ENCODE measurements at regions not wholly inside any gene's neighbourhood (a gene's known extent, or its start where the extent isn't known, plus 50 kb on each side); places are given as distances from the start of the nearest gene placed in this dataset.

- no peak overlapping the region for H3K27ac ChIP-seq (ENCODE audit: low read length)
- no peaks in the 10 kb centered on the region for H3K27me3 ChIP-seq (ENCODE audit: control insufficient read depth, insufficient read depth, low read length)
- no peak for DNase-seq
- H3K36me3 ChIP-seq (ENCODE audit: control insufficient read depth, insufficient read depth, low read length): no peaks in the 10 kb centered on the region
- no peaks in the 10 kb centered on the region for H3K9me3 ChIP-seq (replicated peaks; ENCODE audit: control insufficient read depth, low read depth, low read length)
- H3K4me1 ChIP-seq (ENCODE audit: control insufficient read depth, insufficient read depth, low read length): no peaks in the 10 kb centered on the region
- WGBS (ENCODE audit: insufficient coverage): 80% methylated on average over 5 of the region's 8 CpGs
- H3K4me3 ChIP-seq (ENCODE audit: low read length): no peak overlapping the region
These were observed 156.8 kb downstream of the SLC35B3 start for GRCh38 chr6:8278562-8278961.

- 28% methylated on average over 5 of the region's 7 CpGs for WGBS (ENCODE audit: insufficient coverage)
- no peak for DNase-seq
- Histone ChIP-seq H3K4me1 (ENCODE audit: control insufficient read depth, insufficient read depth, low read length) (no peaks in the 10 kb centered on the region), H3K36me3 (ENCODE audit: control insufficient read depth, insufficient read depth, low read length) (no peaks in the 10 kb centered on the region), H3K27me3 (ENCODE audit: control insufficient read depth, insufficient read depth, low read length) (no peaks in the 10 kb centered on the region), H3K9me3 (replicated peaks; ENCODE audit: control insufficient read depth, low read depth, low read length) (no peaks in the 10 kb centered on the region), H3K27ac (ENCODE audit: low read length) (no peak overlapping the region), H3K4me3 (ENCODE audit: low read length) (no peak overlapping the region)
These were observed 157.6 kb downstream of the SLC35B3 start for GRCh38 chr6:8277769-8278168.

GRCh38 chr6:8276148-8276547, 159.2 kb downstream of the SLC35B3 start:
- H3K4me3 ChIP-seq (ENCODE audit: low read length): no peak overlapping the region
- H3K4me1 ChIP-seq (ENCODE audit: control insufficient read depth, insufficient read depth, low read length): no peaks in the 10 kb centered on the region
- DNase-seq: no peak
- no peaks in the 10 kb centered on the region for H3K36me3 ChIP-seq (ENCODE audit: control insufficient read depth, insufficient read depth, low read length)
- 100% methylated on average over 2 of the region's 7 CpGs for WGBS (ENCODE audit: insufficient coverage)
- no peaks in the 10 kb centered on the region for H3K27me3 ChIP-seq (ENCODE audit: control insufficient read depth, insufficient read depth, low read length)
- H3K27ac ChIP-seq (ENCODE audit: low read length): no peak overlapping the region
- H3K9me3 ChIP-seq (replicated peaks; ENCODE audit: control insufficient read depth, low read depth, low read length): no peaks in the 10 kb centered on the region

GRCh38 chr6:8275667-8276066, 159.7 kb downstream of the SLC35B3 start:
- Histone ChIP-seq H3K4me1 (ENCODE audit: control insufficient read depth, insufficient read depth, low read length) (no peaks in the 10 kb centered on the region), H3K36me3 (ENCODE audit: control insufficient read depth, insufficient read depth, low read length) (no peaks in the 10 kb centered on the region), H3K9me3 (replicated peaks; ENCODE audit: control insufficient read depth, low read depth, low read length) (no peaks in the 10 kb centered on the region), H3K27me3 (ENCODE audit: control insufficient read depth, insufficient read depth, low read length) (no peaks in the 10 kb centered on the region), H3K4me3 (ENCODE audit: low read length) (no peak overlapping the region), H3K27ac (ENCODE audit: low read length) (no peak overlapping the region)
- DNase-seq: no peak

- Histone ChIP-seq H3K27me3 (ENCODE audit: control insufficient read depth, insufficient read depth, low read length) (no peaks in the 10 kb centered on the region), H3K4me1 (ENCODE audit: control insufficient read depth, insufficient read depth, low read length) (no peaks in the 10 kb centered on the region), H3K36me3 (ENCODE audit: control insufficient read depth, insufficient read depth, low read length) (no peaks in the 10 kb centered on the region), H3K27ac (ENCODE audit: low read length) (no peak overlapping the region), H3K4me3 (ENCODE audit: low read length) (no peak overlapping the region), H3K9me3 (replicated peaks; ENCODE audit: control insufficient read depth, low read depth, low read length) (no peaks in the 10 kb centered on the region)
- no CpG with 5 or more reads among the region's 3 CpGs for WGBS (ENCODE audit: insufficient coverage)
- no peak for DNase-seq
These were observed 161.1 kb downstream of the SLC35B3 start for GRCh38 chr6:8274226-8274625.

GRCh38 chr6:8269872-8270454, 165.4 kb downstream of the SLC35B3 start:
- H3K27ac ChIP-seq (ENCODE audit: low read length): no peak overlapping the region
- no peaks in the 10 kb centered on the region for H3K27me3 ChIP-seq (ENCODE audit: control insufficient read depth, insufficient read depth, low read length)
- WGBS (ENCODE audit: insufficient coverage): 0% methylated on average over 1 of the region's 2 CpGs
- no peaks in the 10 kb centered on the region for H3K9me3 ChIP-seq (replicated peaks; ENCODE audit: control insufficient read depth, low read depth, low read length)
- no peaks in the 10 kb centered on the region for H3K36me3 ChIP-seq (ENCODE audit: control insufficient read depth, insufficient read depth, low read length)
- H3K4me3 ChIP-seq (ENCODE audit: low read length): no peak overlapping the region
- no peaks in the 10 kb centered on the region for H3K4me1 ChIP-seq (ENCODE audit: control insufficient read depth, insufficient read depth, low read length)
- no peak for DNase-seq

- Histone ChIP-seq H3K9me3 (replicated peaks; ENCODE audit: control insufficient read depth, low read depth, low read length) (no peaks in the 10 kb centered on the region), H3K4me1 (ENCODE audit: control insufficient read depth, insufficient read depth, low read length) (no peaks in the 10 kb centered on the region), H3K27me3 (ENCODE audit: control insufficient read depth, insufficient read depth, low read length) (no peaks in the 10 kb centered on the region), H3K4me3 (ENCODE audit: low read length) (no peak overlapping the region), H3K27ac (ENCODE audit: low read length) (no peak overlapping the region), H3K36me3 (ENCODE audit: control insufficient read depth, insufficient read depth, low read length) (no peaks in the 10 kb centered on the region)
- DNase-seq: no peak
- WGBS (ENCODE audit: insufficient coverage): 100% methylated on average over 1 of the region's 2 CpGs
These were observed 166.3 kb downstream of the SLC35B3 start for GRCh38 chr6:8269094-8269493.

GRCh38 chr6:8268606-8269005, 166.3 kb upstream of the EEF1E1 start:
- DNase-seq: no peak
- no CpG with 5 or more reads among the region's 9 CpGs for WGBS (ENCODE audit: insufficient coverage)
- H3K9me3 ChIP-seq (replicated peaks; ENCODE audit: control insufficient read depth, low read depth, low read length): no peaks in the 10 kb centered on the region
- no peaks in the 10 kb centered on the region for H3K36me3 ChIP-seq (ENCODE audit: control insufficient read depth, insufficient read depth, low read length)
- no peaks in the 10 kb centered on the region for H3K27me3 ChIP-seq (ENCODE audit: control insufficient read depth, insufficient read depth, low read length)
- H3K27ac ChIP-seq (ENCODE audit: low read length): no peak overlapping the region
- no peaks in the 10 kb centered on the region for H3K4me1 ChIP-seq (ENCODE audit: control insufficient read depth, insufficient read depth, low read length)
- H3K4me3 ChIP-seq (ENCODE audit: low read length): no peak overlapping the region

GRCh38 chr6:8268156-8268555, 165.8 kb upstream of the EEF1E1 start:
- no CpG with 5 or more reads among the region's 1 CpG for WGBS (ENCODE audit: insufficient coverage)
- Histone ChIP-seq H3K4me3 (ENCODE audit: low read length) (no peak overlapping the region), H3K27ac (ENCODE audit: low read length) (no peak overlapping the region), H3K27me3 (ENCODE audit: control insufficient read depth, insufficient read depth, low read length) (no peaks in the 10 kb centered on the region), H3K36me3 (ENCODE audit: control insufficient read depth, insufficient read depth, low read length) (no peaks in the 10 kb centered on the region), H3K4me1 (ENCODE audit: control insufficient read depth, insufficient read depth, low read length) (no peaks in the 10 kb centered on the region), H3K9me3 (replicated peaks; ENCODE audit: control insufficient read depth, low read depth, low read length) (no peaks in the 10 kb centered on the region)
- DNase-seq: no peak

GRCh38 chr6:8260610-8261009, 158.3 kb upstream of the EEF1E1 start:
- DNase-seq: no peak
- no peaks in the 10 kb centered on the region for H3K9me3 ChIP-seq (replicated peaks; ENCODE audit: control insufficient read depth, low read depth, low read length)
- 48% methylated on average over 2 of the region's 3 CpGs for WGBS (ENCODE audit: insufficient coverage)

GRCh38 chr6:8246403-8246802, 144.1 kb upstream of the EEF1E1 start:
- no peaks in the 10 kb centered on the region for H3K4me1 ChIP-seq (ENCODE audit: control insufficient read depth, insufficient read depth, low read length)
- no peak for DNase-seq
- no peaks in the 10 kb centered on the region for H3K27me3 ChIP-seq (ENCODE audit: control insufficient read depth, insufficient read depth, low read length)
- H3K4me3 ChIP-seq (ENCODE audit: low read length): no peak overlapping the region
- H3K36me3 ChIP-seq (ENCODE audit: control insufficient read depth, insufficient read depth, low read length): no peaks in the 10 kb centered on the region
- H3K9me3 ChIP-seq (replicated peaks; ENCODE audit: control insufficient read depth, low read depth, low read length): no peaks in the 10 kb centered on the region
- H3K27ac ChIP-seq (ENCODE audit: low read length): no peak overlapping the region
- WGBS (ENCODE audit: insufficient coverage): no CpG with 5 or more reads among the region's 2 CpGs

More at GRCh38 chr6:8260610-8261009, 158.3 kb upstream of the EEF1E1 start:
- no peak overlapping the region for H3K4me3 ChIP-seq (ENCODE audit: low read length)
- no peaks in the 10 kb centered on the region for H3K36me3 ChIP-seq (ENCODE audit: control insufficient read depth, insufficient read depth, low read length)
- no peaks in the 10 kb centered on the region for H3K27me3 ChIP-seq (ENCODE audit: control insufficient read depth, insufficient read depth, low read length)
- H3K27ac ChIP-seq (ENCODE audit: low read length): no peak overlapping the region
- no peaks in the 10 kb centered on the region for H3K4me1 ChIP-seq (ENCODE audit: control insufficient read depth, insufficient read depth, low read length)

Data from muscle of leg (tissue), 3 donors.